ENCODE measurements at regions not wholly inside any gene's neighbourhood (a gene's known extent, or its start where the extent isn't known, plus 50 kb on each side); places are given as distances from the start of the nearest gene placed in this dataset.

DNA sequence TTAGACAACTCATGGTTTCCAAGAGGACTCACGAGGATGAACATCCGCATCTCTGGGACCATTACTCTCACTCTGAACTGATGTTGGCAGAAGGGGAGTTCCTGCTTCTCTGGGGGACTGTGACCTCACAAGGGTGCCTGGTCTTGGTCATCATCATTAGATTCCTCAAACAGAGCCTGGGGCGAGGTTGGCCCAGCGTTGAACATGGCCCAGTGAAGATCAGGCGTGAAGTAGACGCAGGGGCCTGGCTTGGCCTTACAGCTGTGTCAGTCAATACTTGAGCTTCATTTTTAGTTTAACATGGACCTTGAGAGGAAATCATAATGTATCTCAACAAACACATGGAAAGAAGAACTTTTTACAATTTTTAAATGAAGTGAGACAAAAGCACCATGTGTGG lies 617.1 kb downstream of the BRD1 start:
- TF ChIP-seq, protein P1, sequence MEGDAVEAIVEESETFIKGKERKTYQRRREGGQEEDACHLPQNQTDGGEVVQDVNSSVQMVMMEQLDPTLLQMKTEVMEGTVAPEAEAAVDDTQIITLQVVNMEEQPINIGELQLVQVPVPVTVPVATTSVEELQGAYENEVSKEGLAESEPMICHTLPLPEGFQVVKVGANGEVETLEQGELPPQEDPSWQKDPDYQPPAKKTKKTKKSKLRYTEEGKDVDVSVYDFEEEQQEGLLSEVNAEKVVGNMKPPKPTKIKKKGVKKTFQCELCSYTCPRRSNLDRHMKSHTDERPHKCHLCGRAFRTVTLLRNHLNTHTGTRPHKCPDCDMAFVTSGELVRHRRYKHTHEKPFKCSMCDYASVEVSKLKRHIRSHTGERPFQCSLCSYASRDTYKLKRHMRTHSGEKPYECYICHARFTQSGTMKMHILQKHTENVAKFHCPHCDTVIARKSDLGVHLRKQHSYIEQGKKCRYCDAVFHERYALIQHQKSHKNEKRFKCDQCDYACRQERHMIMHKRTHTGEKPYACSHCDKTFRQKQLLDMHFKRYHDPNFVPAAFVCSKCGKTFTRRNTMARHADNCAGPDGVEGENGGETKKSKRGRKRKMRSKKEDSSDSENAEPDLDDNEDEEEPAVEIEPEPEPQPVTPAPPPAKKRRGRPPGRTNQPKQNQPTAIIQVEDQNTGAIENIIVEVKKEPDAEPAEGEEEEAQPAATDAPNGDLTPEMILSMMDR (IDR thresholded peaks at IDR 0.05; ENCODE audit: low read length), result no peak
- TF ChIP-seq EZH2 (optimal IDR thresholded peaks at IDR 0.05; ENCODE audit: low read depth, low read length), result no peak
- TF ChIP-seq EZH2phosphoT487 (IDR thresholded peaks at IDR 0.05; ENCODE audit: low read length), result no peak

Measured in MM.1S (cell line).